ENCODE measurements at regions not wholly inside any gene's neighbourhood (a gene's known extent, or its start where the extent isn't known, plus 50 kb on each side); places are given as distances from the start of the nearest gene placed in this dataset.

DNA sequence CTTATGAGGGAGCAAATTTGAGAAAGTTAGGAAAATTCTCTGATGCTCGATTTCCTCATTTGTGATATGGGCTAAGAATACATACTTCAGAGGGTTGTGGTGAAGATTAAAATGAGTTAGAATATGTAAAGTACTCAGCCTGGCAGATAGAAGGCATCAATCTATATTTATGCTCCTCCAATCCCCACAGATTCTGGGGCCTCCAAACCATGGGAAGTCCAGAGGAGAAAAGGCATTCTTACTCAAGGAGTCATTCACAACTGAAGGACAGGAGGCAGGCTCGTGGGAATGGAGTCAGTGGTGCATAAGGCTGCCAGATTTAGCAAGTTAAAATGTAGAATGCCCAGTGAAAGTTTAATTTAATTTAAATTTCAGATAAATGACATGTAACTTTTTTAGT, 330.0 kb upstream of the POU3F1 start:
- TF ChIP-seq, protein P1, sequence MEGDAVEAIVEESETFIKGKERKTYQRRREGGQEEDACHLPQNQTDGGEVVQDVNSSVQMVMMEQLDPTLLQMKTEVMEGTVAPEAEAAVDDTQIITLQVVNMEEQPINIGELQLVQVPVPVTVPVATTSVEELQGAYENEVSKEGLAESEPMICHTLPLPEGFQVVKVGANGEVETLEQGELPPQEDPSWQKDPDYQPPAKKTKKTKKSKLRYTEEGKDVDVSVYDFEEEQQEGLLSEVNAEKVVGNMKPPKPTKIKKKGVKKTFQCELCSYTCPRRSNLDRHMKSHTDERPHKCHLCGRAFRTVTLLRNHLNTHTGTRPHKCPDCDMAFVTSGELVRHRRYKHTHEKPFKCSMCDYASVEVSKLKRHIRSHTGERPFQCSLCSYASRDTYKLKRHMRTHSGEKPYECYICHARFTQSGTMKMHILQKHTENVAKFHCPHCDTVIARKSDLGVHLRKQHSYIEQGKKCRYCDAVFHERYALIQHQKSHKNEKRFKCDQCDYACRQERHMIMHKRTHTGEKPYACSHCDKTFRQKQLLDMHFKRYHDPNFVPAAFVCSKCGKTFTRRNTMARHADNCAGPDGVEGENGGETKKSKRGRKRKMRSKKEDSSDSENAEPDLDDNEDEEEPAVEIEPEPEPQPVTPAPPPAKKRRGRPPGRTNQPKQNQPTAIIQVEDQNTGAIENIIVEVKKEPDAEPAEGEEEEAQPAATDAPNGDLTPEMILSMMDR (IDR thresholded peaks at IDR 0.05; ENCODE audit: unreplicated experiment), result no peak
- no peak for DNase-seq
- no peak overlapping the region for H3K4me3 Mint-ChIP-seq (ENCODE audit: low read depth, unreplicated experiment)
- peaks cover 6% of the 10 kb centered on the region for H3K9me3 Mint-ChIP-seq (ENCODE audit: low read depth, unreplicated experiment)
- no peak overlapping the region for H3K27ac Mint-ChIP-seq (ENCODE audit: unreplicated experiment)
- no peaks in the 10 kb centered on the region for H3K4me1 Mint-ChIP-seq (ENCODE audit: low read depth, unreplicated experiment)
- intact Hi-C loops (cut with micrococcal nuclease; ENCODE audit: unreplicated experiment), result no loop called here
- no TSS peak for BruUV-seq (replicated peaks)
- no peaks in the 10 kb centered on the region for H3K36me3 Mint-ChIP-seq (ENCODE audit: insufficient read depth, unreplicated experiment)
- CTCF ChIA-PET, result no interaction called here
- peaks cover 64% of the 10 kb centered on the region for H3K27me3 Mint-ChIP-seq (ENCODE audit: unreplicated experiment)

DNA sequence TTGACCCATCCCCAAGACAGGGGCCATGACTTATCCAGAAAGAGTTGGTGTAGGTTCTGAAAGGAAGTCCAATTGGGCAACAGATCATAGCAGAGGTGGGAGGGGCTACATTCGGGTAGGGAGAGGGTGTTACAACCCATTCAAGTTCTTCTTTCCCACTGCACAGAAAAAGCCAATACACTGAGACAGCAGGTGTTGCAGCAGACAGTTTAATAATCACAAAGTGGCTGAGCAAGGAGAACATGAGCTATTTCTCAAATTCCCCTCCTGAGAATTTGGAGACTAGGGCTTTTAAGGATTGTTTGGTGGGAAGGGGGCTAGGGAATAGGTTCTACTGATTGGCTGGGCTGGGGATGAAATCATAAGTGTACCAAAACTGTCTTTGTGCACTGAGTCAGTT, 328.4 kb upstream of the POU3F1 start:
- Mint-ChIP-seq H3K9me3 (ENCODE audit: low read depth, unreplicated experiment) (peaks cover 6% of the 10 kb centered on the region), H3K4me3 (ENCODE audit: low read depth, unreplicated experiment) (no peak overlapping the region), H3K4me1 (ENCODE audit: low read depth, unreplicated experiment) (no peaks in the 10 kb centered on the region), H3K27ac (ENCODE audit: unreplicated experiment) (no peak overlapping the region), H3K27me3 (ENCODE audit: unreplicated experiment) (peaks cover 57% of the 10 kb centered on the region), H3K36me3 (ENCODE audit: insufficient read depth, unreplicated experiment) (no peaks in the 10 kb centered on the region)
- no TSS peak for BruUV-seq (replicated peaks)
- intact Hi-C loops (cut with micrococcal nuclease; ENCODE audit: unreplicated experiment), result no loop called here
- TF ChIP-seq, protein P1 (IDR thresholded peaks at IDR 0.05; ENCODE audit: unreplicated experiment), result no peak
- DNase-seq, result no peak
- CTCF ChIA-PET, result no interaction called here

DNA sequence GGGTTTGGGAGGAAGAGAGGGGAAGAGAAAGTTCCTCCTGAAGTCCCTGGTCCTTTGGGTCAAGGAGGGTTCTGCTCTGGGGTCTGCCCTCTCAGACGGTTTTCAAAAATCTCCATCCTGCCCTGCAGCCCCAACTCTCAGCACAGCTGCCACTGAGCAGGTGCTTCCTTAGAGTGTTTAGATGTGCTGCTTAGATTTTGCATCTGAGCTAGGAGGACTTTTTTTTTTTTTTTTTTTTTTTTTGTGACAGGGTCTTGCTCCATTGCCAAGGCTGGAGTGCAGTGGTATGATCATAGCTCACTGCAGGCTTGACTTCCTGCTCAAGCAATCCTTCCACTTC, 324.9 kb upstream of the POU3F1 start:
- CTCF ChIA-PET, result no interaction called here
- H3K27me3 Mint-ChIP-seq (ENCODE audit: unreplicated experiment), result peaks cover 53% of the 10 kb centered on the region
- no peaks in the 10 kb centered on the region for H3K36me3 Mint-ChIP-seq (ENCODE audit: insufficient read depth, unreplicated experiment)
- H3K27ac Mint-ChIP-seq (ENCODE audit: unreplicated experiment), result no peak overlapping the region
- TF ChIP-seq, protein P1 (IDR thresholded peaks at IDR 0.05; ENCODE audit: unreplicated experiment), result no peak
- peaks cover 6% of the 10 kb centered on the region for H3K9me3 Mint-ChIP-seq (ENCODE audit: low read depth, unreplicated experiment)
- intact Hi-C loops (cut with micrococcal nuclease; ENCODE audit: unreplicated experiment), result no loop called here
- H3K4me3 Mint-ChIP-seq (ENCODE audit: low read depth, unreplicated experiment), result no peak overlapping the region
- H3K4me1 Mint-ChIP-seq (ENCODE audit: low read depth, unreplicated experiment), result no peaks in the 10 kb centered on the region
- DNase-seq, result no peak
- no TSS peak for BruUV-seq (replicated peaks)

DNA sequence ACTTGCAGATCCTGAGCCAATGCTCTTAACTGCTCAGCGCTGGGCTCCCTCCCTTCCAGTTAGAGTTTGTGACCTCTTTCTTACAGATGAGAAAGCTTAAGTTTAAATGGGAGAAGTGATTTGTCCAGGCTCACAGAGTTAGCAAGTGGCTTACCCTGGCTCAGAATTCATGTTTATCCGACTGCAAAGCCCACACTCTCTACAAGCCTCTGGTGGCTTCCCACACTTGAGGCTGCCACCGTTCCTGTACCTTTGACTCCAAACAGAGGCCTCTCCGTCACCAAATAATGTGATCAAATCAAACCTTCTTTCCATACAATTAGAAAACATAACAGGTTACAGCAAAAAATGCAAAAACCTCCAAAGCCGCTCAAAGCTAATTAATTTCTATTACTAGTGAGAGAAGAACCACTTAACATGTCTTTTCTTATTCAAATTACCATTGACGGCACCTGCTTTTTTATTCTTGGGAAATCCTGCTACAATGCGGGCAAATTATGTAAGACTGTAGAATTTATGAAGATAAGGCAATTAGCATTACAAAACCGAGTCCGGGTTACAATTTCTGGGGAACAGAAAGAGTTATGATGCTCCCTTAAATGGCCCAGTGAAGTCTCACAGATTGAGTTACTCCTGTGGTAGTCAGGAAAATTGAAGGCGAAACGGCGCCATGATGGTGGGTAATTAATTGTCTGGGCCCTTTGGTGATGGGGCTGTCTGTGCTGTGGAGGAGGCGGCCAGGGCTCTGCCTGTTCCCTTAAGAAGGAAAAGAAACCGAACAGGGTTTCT, 324.3 kb upstream of the POU3F1 start:
- no peak for DNase-seq
- H3K27me3 Mint-ChIP-seq (ENCODE audit: unreplicated experiment), result peaks cover 53% of the 10 kb centered on the region
- no peak overlapping the region for H3K27ac Mint-ChIP-seq (ENCODE audit: unreplicated experiment)
- no peaks in the 10 kb centered on the region for H3K36me3 Mint-ChIP-seq (ENCODE audit: insufficient read depth, unreplicated experiment)
- no TSS peak for BruUV-seq (replicated peaks)
- no peak overlapping the region for H3K4me3 Mint-ChIP-seq (ENCODE audit: low read depth, unreplicated experiment)
- intact Hi-C loops (cut with micrococcal nuclease; ENCODE audit: unreplicated experiment), result no loop called here
- H3K4me1 Mint-ChIP-seq (ENCODE audit: low read depth, unreplicated experiment), result no peaks in the 10 kb centered on the region
- CTCF ChIA-PET, result no interaction called here
- TF ChIP-seq, protein P1 (IDR thresholded peaks at IDR 0.05; ENCODE audit: unreplicated experiment), result no peak
- H3K9me3 Mint-ChIP-seq (ENCODE audit: low read depth, unreplicated experiment), result peaks cover 6% of the 10 kb centered on the region

All from Calu3 (cell line).